ENCODE measurements at regions not wholly inside any gene's neighbourhood (a gene's known extent, or its start where the extent isn't known, plus 50 kb on each side); places are given as distances from the start of the nearest gene placed in this dataset.

GRCh38 chr11:91866642-91867041 is 358.0 kb upstream of the FAT3 start:
- no peak for DNase-seq (ENCODE audit: low read depth in 2 of 2)

GRCh38 chr11:91860661-91861060 is 364.0 kb upstream of the FAT3 start:
- no peak for DNase-seq (ENCODE audit: low read depth in 2 of 2)

- no peak for DNase-seq (ENCODE audit: low read depth in 2 of 2)
These were observed 365.0 kb upstream of the FAT3 start for GRCh38 chr11:91859666-91860065.

- DNase-seq (ENCODE audit: low read depth in 2 of 2), result no peak
These were observed 367.4 kb upstream of the FAT3 start for GRCh38 chr11:91857179-91857578.

GRCh38 chr11:91854780-91855179 is 369.8 kb upstream of the FAT3 start:
- no peak for DNase-seq (ENCODE audit: low read depth in 2 of 2)

- DNase-seq (ENCODE audit: low read depth in 2 of 2), result no peak
These were observed 370.4 kb upstream of the FAT3 start for GRCh38 chr11:91854171-91854570.

- DNase-seq (ENCODE audit: low read depth in 2 of 2), result no peak
These were observed 372.7 kb upstream of the FAT3 start for GRCh38 chr11:91851908-91852307.

GRCh38 chr11:91850533-91851275 is 373.9 kb upstream of the FAT3 start:
- DNase-seq (ENCODE audit: low read depth in 2 of 2), result no peak

GRCh38 chr11:91850021-91850420 is 374.6 kb upstream of the FAT3 start:
- DNase-seq (ENCODE audit: low read depth in 2 of 2), result no peak

- DNase-seq (ENCODE audit: low read depth in 2 of 2), result no peak
These were observed 378.0 kb upstream of the FAT3 start for GRCh38 chr11:91846649-91847048.

- DNase-seq (ENCODE audit: low read depth in 2 of 2), result no peak
These were observed 378.6 kb upstream of the FAT3 start for GRCh38 chr11:91846002-91846401.

- DNase-seq (ENCODE audit: low read depth in 2 of 2), result no peak
These were observed 383.9 kb upstream of the FAT3 start for GRCh38 chr11:91840640-91841240.

- no peak for DNase-seq (ENCODE audit: low read depth in 2 of 2)
These were observed 386.9 kb upstream of the FAT3 start for GRCh38 chr11:91837411-91838330.

- no peak for DNase-seq (ENCODE audit: low read depth in 2 of 2)
These were observed 389.5 kb upstream of the FAT3 start for GRCh38 chr11:91835051-91835560.

GRCh38 chr11:91828901-91829300 is 395.7 kb upstream of the FAT3 start:
- no peak for DNase-seq (ENCODE audit: low read depth in 2 of 2)

- DNase-seq (ENCODE audit: low read depth in 2 of 2), result no peak
These were observed 398.8 kb upstream of the FAT3 start for GRCh38 chr11:91825777-91826176.

GRCh38 chr11:91823252-91823830 is 401.3 kb upstream of the FAT3 start:
- DNase-seq (ENCODE audit: low read depth in 2 of 2), result no peak

- DNase-seq (ENCODE audit: low read depth in 2 of 2), result no peak
These were observed 401.8 kb upstream of the FAT3 start for GRCh38 chr11:91822805-91823204.

GRCh38 chr11:91820709-91821108 is 403.9 kb upstream of the FAT3 start:
- DNase-seq (ENCODE audit: low read depth in 2 of 2), result no peak

GRCh38 chr11:91819777-91820176 is 404.8 kb upstream of the FAT3 start:
- DNase-seq (ENCODE audit: low read depth in 2 of 2), result no peak

GRCh38 chr11:91819195-91819594 is 405.4 kb upstream of the FAT3 start:
- DNase-seq (ENCODE audit: low read depth in 2 of 2), result no peak

GRCh38 chr11:91817996-91818395 is 406.6 kb upstream of the FAT3 start:
- DNase-seq (ENCODE audit: low read depth in 2 of 2), result no peak
